H1 (cell line): ENCODE measurements at regions not wholly inside any gene's neighbourhood (a gene's known extent, or its start where the extent isn't known, plus 50 kb on each side); places are given as distances from the start of the nearest gene placed in this dataset.
A peak's percentile ranks its signal among the peaks of the same experiment; 100 is the strongest.

Experiments used
- CTCF ChIA-PET: fragments of 300-600 bp; sonication (Branson Sonifier 250); formaldehyde crosslinking; loops from one replicate; lab custom pipeline; 2021; ENCODE audit not compliant: partially characterized antibody; lab: Charles Lee
- POLR2A ChIA-PET: fragments of 300-600 bp; sonication (Branson Sonifier 250); formaldehyde crosslinking; loops from one replicate; lab custom pipeline; 2021; ENCODE audit warnings: inconsistent platforms; ENCODE audit not compliant: partially characterized antibody; lab: Charles Lee
- DNase-seq, 2 experiments: peaks; one replicate each; pipeline versions ENCODE4 v3.0.0 to v3.0.0-alpha.2; 2010 to 2022; ENCODE audit warnings: low spot score in 2 of 2, low read depth in 1 of 2, mixed read lengths in 1 of 2
- FAIRE-seq: peaks from 2 replicates; lab custom pipeline; 2011; peaks lifted over from hg19 to GRCh38; lab: Jason Lieb, UNC
- H2AFZ ChIP-seq: 2 replicates; pipeline ENCODE4 v1.8.1; 2012; ENCODE audit warnings: low read length, inconsistent platforms
- H2AK5ac ChIP-seq: 2 replicates; pipeline ENCODE4 v1.6.1; 2013; ENCODE audit warnings: low read depth, low read length
- H2BK120ac ChIP-seq: replicated peaks from 2 replicates; pipeline ENCODE3; 2013; ENCODE audit warnings: low read depth, low read length, inconsistent platforms
- H2BK12ac ChIP-seq: 2 replicates; pipeline ENCODE4 v1.6.1; 2013; ENCODE audit warnings: low read depth, low read length
- H2BK15ac ChIP-seq: 2 replicates; pipeline ENCODE4 v1.6.1; 2013; ENCODE audit warnings: low read length
- H2BK20ac ChIP-seq: 2 replicates; pipeline ENCODE4 v1.6.1; 2013; ENCODE audit warnings: low read length
- H2BK5ac ChIP-seq: 2 replicates; pipeline ENCODE4 v1.6.1; 2013; ENCODE audit warnings: low read depth, low read length
- H3K14ac ChIP-seq: 2 replicates; pipeline ENCODE4 v1.6.1; 2013; ENCODE audit warnings: inconsistent platforms; ENCODE audit not compliant: insufficient read length
- H3K18ac ChIP-seq: 2 replicates; pipeline ENCODE4 v1.6.1; 2013; ENCODE audit warnings: low read length; ENCODE audit errors: extremely low read depth
- H3K23ac ChIP-seq: 2 replicates; pipeline ENCODE4 v1.6.1; 2013; ENCODE audit warnings: inconsistent platforms; ENCODE audit not compliant: insufficient read length
- H3K23me2 ChIP-seq: 2 replicates; pipeline ENCODE4 v1.6.1; 2013; ENCODE audit warnings: low read depth, low read length
- H3K27ac ChIP-seq: 2 replicates; pipeline ENCODE4 v1.6.1; 2011; ENCODE audit warnings: low read depth, low read length, inconsistent platforms
- H3K27me3 ChIP-seq, 4 experiments: replicated peaks in 1 of 4; 1 replicate in 1 of 4; 2 replicates in 3 of 4; pipeline versions ENCODE4 v1.6.1 to v1.8.1; 2011 to 2013; ENCODE audit warnings: low read length in 3 of 4, mild to moderate bottlenecking in 3 of 4, inconsistent platforms in 2 of 4, mixed read lengths in 2 of 4, moderate library complexity in 1 of 4; ENCODE audit not compliant: control insufficient read depth in 3 of 4, insufficient read depth in 3 of 4; ENCODE audit errors: extremely low read depth in 1 of 4
- H3K36me3 ChIP-seq, 4 experiments: 2 replicates each; pipeline versions ENCODE4 v1.6.1 to v1.8.1; 2011 to 2013; ENCODE audit warnings: mild to moderate bottlenecking in 4 of 4, low read length in 3 of 4, moderate library complexity in 2 of 4, control low read depth in 1 of 4, inconsistent platforms in 1 of 4; ENCODE audit not compliant: insufficient read depth in 4 of 4, control insufficient read depth in 2 of 4
- H3K4ac ChIP-seq: replicated peaks from 2 replicates; pipeline ENCODE3; 2013; ENCODE audit warnings: low read length, low read depth, mixed read lengths, inconsistent platforms; ENCODE audit not compliant: insufficient read length
- H3K4me1 ChIP-seq, 4 experiments: replicated peaks in 1 of 4; 1 replicate in 1 of 4; 2 replicates in 3 of 4; pipeline versions ENCODE4 v1.6.1 to v1.8.1; 2011 to 2013; ENCODE audit warnings: low read length in 3 of 4, inconsistent platforms in 2 of 4, mixed read lengths in 1 of 4; ENCODE audit not compliant: insufficient read depth in 4 of 4, control insufficient read depth in 3 of 4
- H3K4me2 ChIP-seq, 2 experiments: 2 replicates each; pipeline versions ENCODE4 v1.6.1 to v1.8.1; 2011 to 2013; ENCODE audit warnings: low read depth in 2 of 2, low read length in 2 of 2, control low read depth in 1 of 2, inconsistent platforms in 1 of 2, mild to moderate bottlenecking in 1 of 2; ENCODE audit not compliant: insufficient read depth in 1 of 2
- H3K4me3 ChIP-seq, 4 experiments: fragments of 200-600, 300-600 bp in 1 of 4; sonication (generic), shearing (Covaris generic), sonication (Bioruptor Twin) in 1 of 4; 2 replicates each; pipeline versions ENCODE4 v1.5.1 to v1.8.1; 2011 to 2016; ENCODE audit warnings: low read length in 4 of 4, low read depth in 3 of 4, control low read depth in 2 of 4, inconsistent platforms in 2 of 4, mild to moderate bottlenecking in 2 of 4, mixed read lengths in 1 of 4, moderate library complexity in 1 of 4; ENCODE audit not compliant: insufficient read depth in 2 of 4; ENCODE audit errors: extremely low read depth in 1 of 4
- H3K56ac ChIP-seq: replicated peaks from 2 replicates; pipeline ENCODE3; 2013; ENCODE audit warnings: low read depth, mild to moderate bottlenecking, mixed read lengths, low read length, inconsistent platforms; ENCODE audit not compliant: insufficient read length
- H3K79me1 ChIP-seq: 2 replicates; pipeline ENCODE4 v1.6.1; 2013; ENCODE audit warnings: low read depth, low read length, control low read depth
- H3K79me2 ChIP-seq, 2 experiments: 2 replicates each; pipeline versions ENCODE4 v1.6.1 to v1.8.1; 2012 to 2013; ENCODE audit warnings: low read length in 2 of 2, mild to moderate bottlenecking in 2 of 2, inconsistent platforms in 1 of 2; ENCODE audit not compliant: insufficient read depth in 2 of 2, control insufficient read depth in 1 of 2
- H3K9ac ChIP-seq, 4 experiments: replicated peaks in 1 of 4; 1 replicate in 1 of 4; 2 replicates in 3 of 4; pipeline versions ENCODE4 v1.6.1 to v1.8.1; 2011 to 2013; ENCODE audit warnings: low read depth in 3 of 4, low read length in 3 of 4, control low read depth in 2 of 4, mild to moderate bottlenecking in 2 of 4, moderate library complexity in 2 of 4, inconsistent platforms in 1 of 4; ENCODE audit errors: extremely low read depth in 1 of 4
- H3K9me3 ChIP-seq, 2 experiments: 2 replicates each; pipeline versions ENCODE4 v1.6.1 to v1.8.1; 2012 to 2013; ENCODE audit warnings: mild to moderate bottlenecking in 2 of 2, moderate library complexity in 2 of 2, control low read depth in 1 of 2, inconsistent platforms in 1 of 2, low read depth in 1 of 2, low read length in 1 of 2, mixed read lengths in 1 of 2; ENCODE audit not compliant: insufficient read depth in 2 of 2
- H4K20me1 ChIP-seq, 2 experiments: replicated peaks in 1 of 2; 2 replicates each; pipeline versions ENCODE3 to v1.8.1; 2011 to 2013; ENCODE audit warnings: inconsistent platforms in 2 of 2, low read length in 2 of 2, mild to moderate bottlenecking in 1 of 2; ENCODE audit not compliant: insufficient read depth in 2 of 2, control insufficient read depth in 1 of 2
- H4K5ac ChIP-seq: 2 replicates; pipeline ENCODE4 v1.6.1; 2013; ENCODE audit warnings: low read length, low read depth, mixed read lengths, inconsistent platforms; ENCODE audit not compliant: insufficient read length
- H4K8ac ChIP-seq: 2 replicates; pipeline ENCODE4 v1.8.0; 2013; ENCODE audit warnings: mild to moderate bottlenecking, moderate library complexity, low read length, inconsistent platforms; ENCODE audit not compliant: insufficient read depth; ENCODE audit errors: extremely low read depth
- H4K91ac ChIP-seq: replicated peaks from 2 replicates; pipeline ENCODE3; 2013; ENCODE audit warnings: low read length, mixed read lengths, inconsistent platforms; ENCODE audit not compliant: insufficient read length
- GTF2F1 ChIP-seq: IDR thresholded peaks from 2 replicates; pipeline ENCODE4 v1.6.1; 2012; ENCODE audit warnings: low read depth, low read length, improper control_type of control experiment, borderline replicate concordance
- KDM1A ChIP-seq: fragments of 200-600, 300-600 bp; sonication (generic); IDR thresholded peaks from 2 replicates; pipeline ENCODE4 v1.7.1; 2016; ENCODE audit warnings: mild to moderate bottlenecking, low read length, borderline replicate concordance
- NRF1 ChIP-seq: IDR thresholded peaks from 2 replicates; pipeline ENCODE4 v1.6.1; 2011; ENCODE audit warnings: mild to moderate bottlenecking, low read depth, low read length, improper control_type of control experiment
- POLR2A ChIP-seq, 2 experiments: IDR thresholded peaks; 1 replicate in 1 of 2; 2 replicates in 1 of 2; pipeline ENCODE4 v1.6.1; 2011; ENCODE audit warnings: low read depth in 2 of 2, low read length in 2 of 2, mild to moderate bottlenecking in 2 of 2; ENCODE audit errors: control extremely low read depth in 1 of 2
- POLR2AphosphoS5 ChIP-seq: IDR thresholded peaks from 2 replicates; pipeline ENCODE4 v1.6.1; 2011; ENCODE audit warnings: low read depth, low read length
- RAD21 ChIP-seq, 2 experiments: IDR thresholded peaks in 1 of 2; conservative IDR thresholded peaks in 1 of 2; 2 replicates each; pipeline ENCODE4 v1.6.1; 2011; ENCODE audit warnings: low read depth in 2 of 2, low read length in 2 of 2, improper control_type of control experiment in 1 of 2, inconsistent platforms in 1 of 2, mild to moderate bottlenecking in 1 of 2, moderate library complexity in 1 of 2
- SIN3A ChIP-seq, 2 experiments: IDR thresholded peaks in 1 of 2; conservative IDR thresholded peaks in 1 of 2; 2 replicates each; pipeline ENCODE4 v1.6.1; 2011 to 2012; ENCODE audit warnings: low read length in 2 of 2, improper control_type of control experiment in 1 of 2, low read depth in 1 of 2, mild to moderate bottlenecking in 1 of 2
- TAF7 ChIP-seq: optimal IDR thresholded peaks from 2 replicates; pipeline ENCODE3; 2011; ENCODE audit warnings: low read depth, mild to moderate bottlenecking, inconsistent platforms, low read length, moderate library complexity, borderline replicate concordance
- TBP ChIP-seq: IDR thresholded peaks from 2 replicates; pipeline ENCODE4 v1.6.1; 2011; ENCODE audit warnings: low read depth, low read length, improper control_type of control experiment
- WGBS, 2 experiments: shearing (Covaris generic) in 1 of 2; methylation state at CpG; one replicate each; pipeline versions ENCODE4 v1.1.6 to v1.1.7; 2013 to 2015; ENCODE audit warnings: low lambda C conversion rate in 2 of 2, mixed read lengths in 2 of 2, inconsistent platforms in 1 of 2, low coverage in 1 of 2, missing lambda C conversion rate in 1 of 2; ENCODE audit not compliant: insufficient replicate concordance in 2 of 2, insufficient coverage in 1 of 2, insufficient read length in 1 of 2; ENCODE audit errors: extremely low coverage in 1 of 2, missing lambda C conversion rate in 1 of 2; 5-methylcytosine and 5-hydroxymethylcytosine counted together

GRCh38 chr12:97168804-97169203 is 261.7 kb downstream of the NEDD1 start:
- H2BK5ac ChIP-seq = no peak overlapping the region
- whole genome bisulfite sequencing, 2 experiments = 83% methylated on average over 4 of the region's 4 CpGs; no CpG with 5 or more reads in 1 of the 2 experiments
- H4K8ac ChIP-seq = no peak overlapping the region
- no peak for FAIRE-seq
- no peaks in the 10 kb centered on the region for H3K79me2 ChIP-seq
- no peak for DNase-seq
- no peak overlapping the region for H2BK12ac ChIP-seq
- no peak overlapping the region for H3K18ac ChIP-seq
- no peak overlapping the region for H3K4me2 ChIP-seq
- no peak overlapping the region for H2BK15ac ChIP-seq
- H3K14ac ChIP-seq = no peak overlapping the region
- CTCF ChIA-PET = interaction anchor here (0.7 to 2.8 kb wide), 3 partner anchors 19 to 218 kb away, joined by 3 to 14 read pairs (median 3); no protein-coding TSS in a partner anchor
- H4K20me1 ChIP-seq = no peaks in the 10 kb centered on the region
- H3K56ac ChIP-seq = no peak overlapping the region
- H3K23ac ChIP-seq = no peak overlapping the region
- H3K9ac ChIP-seq = no peak overlapping the region
- TF ChIP-seq POLR2AphosphoS5 (peak; percentile 99), TAF7 (peak; percentile 100), SIN3A (conservative IDR thresholded peaks at IDR 0.05 in 1 of 2, IDR thresholded peaks at IDR 0.05 in 1 of 2; ENCODE audit: low read depth in 1 of 2, low read length in 2 of 2) (no peak), POLR2A (IDR thresholded peaks at IDR 0.05; ENCODE audit: control extremely low read depth in 1 of 2, low read depth in 2 of 2, low read length in 2 of 2) (peak; percentile 90 to 98), NRF1 (peak; percentile 17; the same call in 1 of the 2 replicates), TBP (peak; percentile 87), GTF2F1 (peak; percentile 93; the same call in 1 of the 2 replicates), KDM1A (no peak), RAD21 (IDR thresholded peaks at IDR 0.05 in 1 of 2, conservative IDR thresholded peaks at IDR 0.05 in 1 of 2; ENCODE audit: low read depth in 2 of 2, low read length in 2 of 2) (no peak)
- POLR2A ChIA-PET = interaction anchor here (0.6 to 2.1 kb wide), 11 partner anchors 10 to 665 kb away, joined by 3 to 7 read pairs (median 4); no protein-coding TSS in a partner anchor
- no peak overlapping the region for H2AFZ ChIP-seq
- no peaks in the 10 kb centered on the region for H3K27me3 ChIP-seq
- no peak overlapping the region for H2BK20ac ChIP-seq
- H4K5ac ChIP-seq = no peak overlapping the region
- H3K4me3 ChIP-seq = no peak overlapping the region
- no peak overlapping the region for H4K91ac ChIP-seq
- H3K4me1 ChIP-seq = no peaks in the 10 kb centered on the region
- H3K79me1 ChIP-seq = no peaks in the 10 kb centered on the region
- H2BK120ac ChIP-seq = no peak overlapping the region
- H2AK5ac ChIP-seq = no peak overlapping the region
- H3K9me3 ChIP-seq = no peaks in the 10 kb centered on the region
- no peaks in the 10 kb centered on the region for H3K23me2 ChIP-seq
- H3K27ac ChIP-seq = no peak overlapping the region
- H3K4ac ChIP-seq = no peak overlapping the region
- H3K36me3 ChIP-seq = no peaks in the 10 kb centered on the region
